HEK293 (cell line): ENCODE measurements at regions not wholly inside any gene's neighbourhood (a gene's known extent, or its start where the extent isn't known, plus 50 kb on each side); places are given as distances from the start of the nearest gene placed in this dataset.

ENCODE experiments used
- CTCF ChIA-PET: fragments of 350-600 bp; formaldehyde crosslinking; extraction: SDS; loops from one replicate; lab custom pipeline; 2021; ENCODE audit warnings: antibody characterized with exemption; lab: Yijun Ruan, JAX
- POLR2A ChIA-PET: fragments of 300-600 bp; formaldehyde crosslinking; extraction: SDS; loops from one replicate; lab custom pipeline; 2020; ENCODE audit warnings: antibody characterized with exemption, inconsistent platforms; lab: Yijun Ruan, JAX
- H3K27ac ChIP-seq: fragments of 200-500 bp; sonication (Bioruptor generic); 2 replicates; pipeline ENCODE4 v1.5.1; 2014; ENCODE audit warnings: low read depth, low read length, control low read depth, inconsistent platforms; ENCODE audit errors: extremely low read depth
- H3K36me3 ChIP-seq, 2 experiments: fragments of 200-500 bp in 1 of 2; sonication (Bioruptor generic) in 1 of 2; 1 replicate in 1 of 2; 2 replicates in 1 of 2; pipeline ENCODE4 v1.5.1; 2014 to 2017; ENCODE audit warnings: inconsistent platforms in 2 of 2, low read length in 2 of 2; ENCODE audit not compliant: control insufficient read depth in 2 of 2, insufficient read depth in 1 of 2
- H3K4me1 ChIP-seq: fragments of 200-500 bp; sonication (Bioruptor generic); 2 replicates; pipeline ENCODE4 v1.5.1; 2014; ENCODE audit warnings: mild to moderate bottlenecking, low read length, inconsistent platforms; ENCODE audit not compliant: control insufficient read depth, insufficient read depth
- H3K4me3 ChIP-seq: 2 replicates; pipeline ENCODE4 v1.5.1; 2011; ENCODE audit warnings: low read depth, mild to moderate bottlenecking, control low read depth, low read length, moderate library complexity
- H3K9me3 ChIP-seq: fragments of 200-500 bp; sonication (Bioruptor generic); 2 replicates; pipeline ENCODE4 v1.5.1; 2014; ENCODE audit warnings: low read depth, low read length, inconsistent platforms; ENCODE audit not compliant: control insufficient read depth, insufficient read depth
- ATF2 ChIP-seq: fragments of 450-650 bp; formaldehyde crosslinking; IDR thresholded peaks from 2 replicates; pipeline ENCODE4 v1.5.1; 2016; ENCODE audit warnings: missing biosample characterization, missing genetic modification characterization, low read depth
- KLF17 ChIP-seq: fragments of 450-650 bp; formaldehyde crosslinking; IDR thresholded peaks from 2 replicates; pipeline ENCODE4 v1.5.1; 2016; ENCODE audit warnings: missing biosample characterization, missing genetic modification characterization
- KLF9 ChIP-seq: fragments of 450-650 bp; formaldehyde crosslinking; IDR thresholded peaks from 2 replicates; pipeline ENCODE4 v1.5.1; 2016; ENCODE audit warnings: missing biosample characterization, missing genetic modification characterization, low read depth
- PRDM10 ChIP-seq: fragments of 450-650 bp; formaldehyde crosslinking; IDR thresholded peaks from 2 replicates; pipeline ENCODE4 v1.5.1; 2016; ENCODE audit warnings: missing biosample characterization, missing genetic modification characterization
- SCRT2 ChIP-seq: fragments of 450-650 bp; formaldehyde crosslinking; IDR thresholded peaks from 2 replicates; pipeline ENCODE4 v1.5.1; 2016; ENCODE audit warnings: missing biosample characterization, missing genetic modification characterization
- SP2 ChIP-seq: fragments of 450-650 bp; formaldehyde crosslinking; IDR thresholded peaks from 2 replicates; pipeline ENCODE4 v1.5.1; 2016; ENCODE audit warnings: missing biosample characterization, missing genetic modification characterization
- TCF7L2 ChIP-seq: IDR thresholded peaks from 2 replicates; pipeline ENCODE4 v1.6.1; 2011; ENCODE audit warnings: low read depth, mild to moderate bottlenecking, inconsistent platforms, low read length, moderate library complexity, borderline replicate concordance
- ZBTB8A ChIP-seq: fragments of 450-650 bp; formaldehyde crosslinking; IDR thresholded peaks from 2 replicates; pipeline ENCODE4 v1.5.1; 2016; ENCODE audit warnings: missing biosample characterization, missing genetic modification characterization
- ZNF174 ChIP-seq: fragments of 450-650 bp; formaldehyde crosslinking; IDR thresholded peaks from 2 replicates; pipeline ENCODE4 v1.5.0; 2017; ENCODE audit warnings: missing biosample characterization, mild to moderate bottlenecking, missing genetic modification characterization
- ZNF175 ChIP-seq: fragments of 450-650 bp; formaldehyde crosslinking; IDR thresholded peaks from 2 replicates; pipeline ENCODE4 v1.5.1; 2016; ENCODE audit warnings: missing biosample characterization, missing genetic modification characterization
- ZNF2 ChIP-seq: fragments of 450-650 bp; formaldehyde crosslinking; IDR thresholded peaks from 2 replicates; pipeline ENCODE4 v1.5.1; 2016; ENCODE audit warnings: missing biosample characterization, missing genetic modification characterization
- ZNF341 ChIP-seq: fragments of 450-650 bp; formaldehyde crosslinking; IDR thresholded peaks from 2 replicates; pipeline ENCODE4; 2016; ENCODE audit warnings: low read depth, missing biosample characterization, missing genetic modification characterization
- ZNF510 ChIP-seq: fragments of 450-650 bp; formaldehyde crosslinking; IDR thresholded peaks from 2 replicates; pipeline ENCODE4 v1.5.1; 2018; ENCODE audit warnings: mild to moderate bottlenecking, missing genetic modification characterization, missing biosample characterization; ENCODE audit not compliant: insufficient replicate concordance
- ZNF658 ChIP-seq: fragments of 450-650 bp; formaldehyde crosslinking; IDR thresholded peaks from 2 replicates; pipeline ENCODE4; 2016; ENCODE audit warnings: missing biosample characterization, missing genetic modification characterization
- ZNF76 ChIP-seq: fragments of 450-650 bp; formaldehyde crosslinking; IDR thresholded peaks from 2 replicates; pipeline ENCODE4; 2016; ENCODE audit warnings: low read depth, missing biosample characterization, missing genetic modification characterization, borderline replicate concordance
- ZNF777 ChIP-seq: fragments of 450-650 bp; formaldehyde crosslinking; IDR thresholded peaks from 2 replicates; pipeline ENCODE4 v1.5.1; 2017; ENCODE audit warnings: missing biosample characterization, missing genetic modification characterization, borderline replicate concordance
- TF ChIP-seq, protein P1 (sequence below): fragments of 450-650 bp; formaldehyde crosslinking; IDR thresholded peaks from 2 replicates; pipeline ENCODE4 v1.5.1; 2016; ENCODE audit warnings: missing biosample characterization, missing genetic modification characterization

DNA sequence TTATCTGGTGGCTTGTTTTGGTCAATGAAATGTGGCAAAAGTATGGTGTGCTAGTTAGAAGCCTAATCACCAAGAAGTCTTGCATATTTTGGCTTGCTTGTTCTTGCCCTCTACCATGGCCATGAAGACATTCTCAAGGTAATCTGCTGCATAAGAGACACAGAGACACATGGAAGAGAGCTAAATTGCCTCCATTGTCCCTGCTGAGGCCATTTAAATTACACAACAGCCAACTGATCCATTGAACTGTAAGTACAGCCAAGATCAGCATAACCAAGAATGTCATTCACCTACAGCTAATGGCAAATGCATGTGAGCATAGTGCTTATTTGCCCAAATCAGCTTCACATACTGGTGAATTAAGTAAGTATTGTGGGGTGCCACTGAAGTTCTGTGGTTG lies 603.8 kb downstream of the FRK start (continued):
- no peak for TF ChIP-seq KLF17
- TF ChIP-seq ZNF76 (tag by site-specific recombination) = no peak
- TF ChIP-seq ATF2 = no peak
- TF ChIP-seq ZNF510 = no peak
- no peak for TF ChIP-seq PRDM10 (tag by site-specific recombination)

DNA sequence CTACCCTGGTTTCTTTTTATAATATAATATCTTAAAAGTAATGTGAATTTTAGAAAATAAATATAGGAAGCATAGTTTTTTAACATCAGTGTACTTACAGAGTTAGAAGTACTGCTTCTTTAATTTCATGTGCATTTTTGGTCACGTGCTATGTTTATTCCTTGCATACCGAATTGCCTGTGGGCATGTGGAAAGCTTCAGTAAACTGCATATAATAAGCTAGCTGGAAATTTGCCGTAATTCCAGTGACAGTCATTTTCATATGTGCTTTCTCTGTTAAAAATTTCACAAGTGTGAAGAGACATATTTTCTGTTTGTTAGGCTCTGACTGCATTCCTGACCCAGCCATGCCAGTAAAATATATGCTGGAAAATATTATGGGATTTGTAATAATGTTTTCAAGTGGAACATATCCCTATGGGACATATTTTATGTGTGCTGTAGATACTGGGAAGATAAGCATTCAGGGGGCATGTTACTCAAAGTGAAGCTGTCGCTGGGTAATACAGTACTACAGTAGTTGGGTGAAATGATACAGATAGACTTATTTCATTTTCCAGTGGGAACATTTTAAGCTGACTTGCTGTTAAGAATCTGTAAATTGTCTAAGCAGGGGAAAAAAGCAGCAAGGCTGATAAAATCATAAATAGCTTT lies 616.7 kb downstream of the FRK start:
- Histone ChIP-seq H3K4me3 (no peak overlapping the region), H3K36me3 (no peaks in the 10 kb centered on the region), H3K9me3 (no peaks in the 10 kb centered on the region), H3K4me1 (no peaks in the 10 kb centered on the region; the same call in 1 of the 2 replicates), H3K27ac (no peak overlapping the region)
- TF ChIP-seq ZNF175 (tag by site-specific recombination) (no peak), ZNF341 (tag by site-specific recombination) (no peak), ZNF174 (tag by site-specific recombination) (no peak), SCRT2 (tag by site-specific recombination) (no peak), ZBTB8A (no peak), ZNF2 (no peak), ZNF777 (tag by site-specific recombination) (no peak), TCF7L2 (no peak), PRDM10 (tag by site-specific recombination) (no peak), SP2 (tag by site-specific recombination) (no peak), ZNF658 (tag by site-specific recombination) (no peak), KLF9 (tag by site-specific recombination) (no peak)
- TF ChIP-seq, protein P1, sequence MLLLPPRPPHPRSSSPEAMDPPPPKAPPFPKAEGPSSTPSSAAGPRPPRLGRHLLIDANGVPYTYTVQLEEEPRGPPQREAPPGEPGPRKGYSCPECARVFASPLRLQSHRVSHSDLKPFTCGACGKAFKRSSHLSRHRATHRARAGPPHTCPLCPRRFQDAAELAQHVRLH (tag by site-specific recombination) = no peak
- ChIA-PET POLR2A (no interaction called here), CTCF (no interaction called here)
